OCI-LY7 (cell line): ENCODE measurements at regions not wholly inside any gene's neighbourhood (a gene's known extent, or its start where the extent isn't known, plus 50 kb on each side); places are given as distances from the start of the nearest gene placed in this dataset.

ENCODE experiments used
- EZH2phosphoT487 ChIP-seq: fragments of 200-600 bp; sonication (generic); IDR thresholded peaks from 2 replicates; pipeline ENCODE4 v1.6.1; 2018; ENCODE audit warnings: low read depth, borderline replicate concordance, mild to moderate bottlenecking, mixed run types, antibody characterized with exemption, low read length, moderate library complexity, mixed read lengths
- TF ChIP-seq, protein P1 (sequence below): fragments of 200-600 bp; sonication (generic); conservative IDR thresholded peaks from 2 replicates; pipeline ENCODE4 v1.5.1; 2014; ENCODE audit warnings: mild to moderate bottlenecking, antibody characterized with exemption, low read length, moderate library complexity, mixed read lengths

DNA sequence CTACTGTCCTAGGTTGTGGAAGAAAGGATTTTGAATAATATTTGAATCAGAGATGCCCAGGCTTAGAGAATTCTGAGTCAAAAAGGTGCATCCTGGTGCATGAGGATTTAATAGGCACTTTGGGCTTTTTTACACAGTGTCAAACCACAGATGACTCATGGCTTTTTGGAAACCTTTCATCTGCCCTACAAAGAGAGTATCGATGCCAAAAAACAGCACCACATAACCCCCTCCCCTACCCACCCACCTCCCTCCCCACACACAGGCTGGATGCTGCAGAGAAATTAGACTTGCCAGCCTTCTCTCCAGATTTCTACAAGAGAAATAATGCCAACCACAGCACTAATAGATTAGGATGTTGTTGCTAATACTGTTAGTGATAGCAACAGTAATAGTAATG is 779.3 kb downstream of the NLGN4X start:
- TF ChIP-seq, protein P1, sequence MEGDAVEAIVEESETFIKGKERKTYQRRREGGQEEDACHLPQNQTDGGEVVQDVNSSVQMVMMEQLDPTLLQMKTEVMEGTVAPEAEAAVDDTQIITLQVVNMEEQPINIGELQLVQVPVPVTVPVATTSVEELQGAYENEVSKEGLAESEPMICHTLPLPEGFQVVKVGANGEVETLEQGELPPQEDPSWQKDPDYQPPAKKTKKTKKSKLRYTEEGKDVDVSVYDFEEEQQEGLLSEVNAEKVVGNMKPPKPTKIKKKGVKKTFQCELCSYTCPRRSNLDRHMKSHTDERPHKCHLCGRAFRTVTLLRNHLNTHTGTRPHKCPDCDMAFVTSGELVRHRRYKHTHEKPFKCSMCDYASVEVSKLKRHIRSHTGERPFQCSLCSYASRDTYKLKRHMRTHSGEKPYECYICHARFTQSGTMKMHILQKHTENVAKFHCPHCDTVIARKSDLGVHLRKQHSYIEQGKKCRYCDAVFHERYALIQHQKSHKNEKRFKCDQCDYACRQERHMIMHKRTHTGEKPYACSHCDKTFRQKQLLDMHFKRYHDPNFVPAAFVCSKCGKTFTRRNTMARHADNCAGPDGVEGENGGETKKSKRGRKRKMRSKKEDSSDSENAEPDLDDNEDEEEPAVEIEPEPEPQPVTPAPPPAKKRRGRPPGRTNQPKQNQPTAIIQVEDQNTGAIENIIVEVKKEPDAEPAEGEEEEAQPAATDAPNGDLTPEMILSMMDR = no peak
- TF ChIP-seq EZH2phosphoT487 = no peak
